ENCODE measurements at regions not wholly inside any gene's neighbourhood (a gene's known extent, or its start where the extent isn't known, plus 50 kb on each side); places are given as distances from the start of the nearest gene placed in this dataset.

- TF ChIP-seq CTCF (IDR thresholded peaks at IDR 0.05; ENCODE audit: control extremely low read depth in 1 of 3, insufficient read depth in 1 of 3, low read depth in 1 of 3, low read length in 3 of 3) (no peak), ASH2L (IDR thresholded peaks at IDR 0.05; ENCODE audit: low read length) (no peak), POLR2AphosphoS5 (IDR thresholded peaks at IDR 0.05; ENCODE audit: low read depth, low read length) (no peak)
Measured at GRCh38 chr6:104226790-104227446, 632.8 kb downstream of the HACE1 start.

Data from H1 (cell line).